Vagina (tissue), 2 donors: ENCODE measurements at regions not wholly inside any gene's neighbourhood (a gene's known extent, or its start where the extent isn't known, plus 50 kb on each side); places are given as distances from the start of the nearest gene placed in this dataset.

Experiments
- CTCF ChIP-seq, 3 experiments: fragments of 450-650 bp in 2 of 3; fragments of 200-600 bp in 1 of 3; sonication (generic) in 1 of 3; IDR thresholded peaks; one replicate each; pipeline ENCODE4 v1.5.1; 2017 to 2019; ENCODE audit warnings: antibody characterized with exemption in 3 of 3, mild to moderate bottlenecking in 2 of 3, moderate library complexity in 2 of 3
- POLR2A ChIP-seq, 2 donors: fragments of 450-650 bp; IDR thresholded peaks; one replicate each; pipeline ENCODE4 v1.6.1; 2017; ENCODE audit warnings: antibody characterized with exemption in 2 of 2, mild to moderate bottlenecking in 2 of 2, moderate library complexity in 2 of 2

DNA sequence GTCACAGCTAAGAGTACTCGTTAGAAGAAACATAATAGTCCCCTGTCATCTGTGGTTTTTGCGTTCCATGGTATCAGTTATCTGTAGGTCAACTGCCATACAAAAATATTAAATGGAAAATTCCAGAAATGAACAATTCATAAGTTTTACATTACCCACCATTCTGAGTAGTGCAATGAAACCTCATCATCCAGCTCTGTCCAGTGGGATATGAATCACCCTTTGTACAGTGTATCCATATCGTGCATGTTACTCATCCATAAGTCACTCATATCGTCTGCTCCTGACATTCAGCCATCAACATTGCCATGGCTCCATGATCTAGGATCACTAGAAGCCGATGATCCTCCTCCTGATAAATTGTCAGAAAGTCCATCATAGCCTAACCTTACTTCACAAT is 174.9 kb upstream of the C11orf87 start:
- TF ChIP-seq CTCF (IDR thresholded peaks at IDR 0.05) (no peak), POLR2A (IDR thresholded peaks at IDR 0.05) (no peak)
